Neural cell (in vitro differentiated cells): ENCODE measurements at regions not wholly inside any gene's neighbourhood (a gene's known extent, or its start where the extent isn't known, plus 50 kb on each side); places are given as distances from the start of the nearest gene placed in this dataset.

Experiments
- H2AFZ ChIP-seq: fragments of 200-600, 300-800 bp; sonication (generic), shearing (Covaris generic); 2 replicates; pipeline ENCODE4 v1.6.0; 2014; ENCODE audit warnings: low read depth, mild to moderate bottlenecking, antibody characterized with exemption, low read length, moderate library complexity
- H3F3A ChIP-seq: fragments of 200-600 bp; shearing (Covaris generic); 2 replicates; pipeline ENCODE4 v1.6.1; 2016; ENCODE audit warnings: mild to moderate bottlenecking, moderate library complexity, mixed read lengths, antibody characterized with exemption, low read length; ENCODE audit not compliant: insufficient read depth, poor library complexity, severe bottlenecking
- H3K27ac ChIP-seq: fragments of 200-600, 300-800 bp; sonication (generic), shearing (Covaris generic); 2 replicates; pipeline ENCODE4 v1.5.1; 2014; ENCODE audit warnings: mild to moderate bottlenecking, low read length, moderate library complexity
- H3K27me3 ChIP-seq: fragments of 300-800, 200-600 bp; sonication (generic), shearing (Covaris generic); 2 replicates; pipeline ENCODE4 v1.6.0; 2014; ENCODE audit warnings: mild to moderate bottlenecking, low read depth, low read length, moderate library complexity; ENCODE audit not compliant: insufficient read depth
- H3K36me3 ChIP-seq: fragments of 300-800, 200-600 bp; sonication (generic), shearing (Covaris generic); 2 replicates; pipeline ENCODE4 v1.5.1; 2014; ENCODE audit warnings: mild to moderate bottlenecking, antibody characterized with exemption, low read length, moderate library complexity; ENCODE audit not compliant: insufficient read depth
- H3K4me2 ChIP-seq: fragments of 300-800, 200-600 bp; sonication (generic), shearing (Covaris generic); 2 replicates; pipeline ENCODE4 v1.6.0; 2014; ENCODE audit warnings: mild to moderate bottlenecking, low read length
- H3K4me3 ChIP-seq: fragments of 300-800, 200-600 bp; sonication (generic), shearing (Covaris generic); 2 replicates; pipeline ENCODE4 v1.5.1; 2014; ENCODE audit warnings: mild to moderate bottlenecking, low read length, moderate library complexity
- H3K79me2 ChIP-seq: fragments of 200-600 bp; shearing (Covaris generic); replicated peaks from 2 replicates; pipeline ENCODE4 v1.6.0; 2014; ENCODE audit warnings: mild to moderate bottlenecking, low read length, moderate library complexity; ENCODE audit not compliant: insufficient read depth
- H3K9ac ChIP-seq: fragments of 300-800, 200-600 bp; sonication (generic), shearing (Covaris generic); 2 replicates; pipeline ENCODE4 v1.6.1; 2016; ENCODE audit warnings: mild to moderate bottlenecking, low read length, mixed read lengths
- H3K9me2 ChIP-seq: fragments of 200-600 bp; shearing (Covaris generic); 2 replicates; pipeline ENCODE4 v1.6.1; 2016; ENCODE audit warnings: mild to moderate bottlenecking, low read length, mixed read lengths; ENCODE audit not compliant: insufficient read depth
- H3K9me3 ChIP-seq: fragments of 200-600, 300-800 bp; sonication (generic), shearing (Covaris generic); 2 replicates; pipeline ENCODE4 v1.6.1; 2016; ENCODE audit warnings: mild to moderate bottlenecking, mixed run types, low read length, moderate library complexity, mixed read lengths
- H4K20me1 ChIP-seq: fragments of 200-600 bp; shearing (Covaris generic); 2 replicates; pipeline ENCODE4 v1.6.1; 2016; ENCODE audit warnings: mild to moderate bottlenecking, mixed run types; ENCODE audit not compliant: insufficient read depth
- EP300 ChIP-seq: fragments of 450-650 bp; conservative IDR thresholded peaks from 2 replicates; pipeline ENCODE4 v1.6.1; 2014; ENCODE audit warnings: antibody characterized with exemption, mild to moderate bottlenecking, moderate library complexity; ENCODE audit not compliant: poor library complexity, severe bottlenecking
- EZH2 ChIP-seq: fragments of 200-600, 300-800 bp; shearing (Covaris generic), sonication (generic); IDR thresholded peaks from 2 replicates; pipeline ENCODE4 v1.6.1; 2014; ENCODE audit warnings: antibody characterized with exemption, low read length, borderline replicate concordance, mild to moderate bottlenecking; ENCODE audit not compliant: insufficient read depth, poor library complexity, severe bottlenecking
- MXI1 ChIP-seq: fragments of 450-650 bp; conservative IDR thresholded peaks from 2 replicates; pipeline ENCODE4 v1.6.1; 2014; ENCODE audit warnings: antibody characterized with exemption, mild to moderate bottlenecking; ENCODE audit not compliant: poor library complexity, severe bottlenecking
- POLR2AphosphoS5 ChIP-seq: IDR thresholded peaks from 2 replicates; pipeline ENCODE4 v1.6.1; 2012
- RAD21 ChIP-seq: fragments of 450-650 bp; conservative IDR thresholded peaks from 2 replicates; pipeline ENCODE4 v1.6.1; 2014; ENCODE audit warnings: antibody characterized with exemption, mild to moderate bottlenecking, moderate library complexity
- SMC3 ChIP-seq: fragments of 450-650 bp; conservative IDR thresholded peaks from 2 replicates; pipeline ENCODE4 v1.6.1; 2014; ENCODE audit warnings: antibody characterized with exemption, mild to moderate bottlenecking, moderate library complexity; ENCODE audit not compliant: poor library complexity
- TAF1 ChIP-seq: IDR thresholded peaks from 2 replicates; pipeline ENCODE4 v1.6.1; 2012; ENCODE audit warnings: low read depth
- TF ChIP-seq, protein P1 (sequence below): fragments of 450-650 bp; IDR thresholded peaks from 2 replicates; pipeline ENCODE4 v1.5.1; 2014; ENCODE audit warnings: antibody characterized with exemption, mild to moderate bottlenecking, moderate library complexity; ENCODE audit not compliant: poor library complexity, severe bottlenecking
- TF ChIP-seq, protein P2 (sequence below): IDR thresholded peaks from 2 replicates; pipeline ENCODE4 v1.6.1; 2012; ENCODE audit warnings: borderline replicate concordance

DNA sequence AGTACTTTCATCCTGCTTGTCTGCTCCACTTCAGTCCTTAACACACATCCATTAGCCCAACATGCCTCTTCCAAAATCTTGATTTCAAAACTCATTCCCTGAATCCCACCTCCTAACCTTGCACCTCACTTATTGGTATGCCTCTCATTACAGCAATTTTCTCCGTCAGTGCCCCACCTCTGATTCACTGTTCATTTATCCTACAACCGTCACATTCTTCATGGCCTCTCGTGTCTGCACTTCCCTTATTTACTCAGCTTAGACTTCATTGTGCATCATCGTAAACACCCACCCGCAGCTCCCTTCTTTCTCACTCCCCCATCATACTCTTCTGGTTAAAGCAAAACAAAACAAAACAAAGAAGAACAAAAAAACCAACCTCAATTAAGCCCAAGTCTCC is 160.6 kb upstream of the HMGA2 start:
- no peak overlapping the region for H3K9ac ChIP-seq
- no peak overlapping the region for H2AFZ ChIP-seq
- no peak for TF ChIP-seq EZH2
- no peak for TF ChIP-seq RAD21
- TF ChIP-seq POLR2AphosphoS5, result no peak
- no peak for TF ChIP-seq SMC3
- TF ChIP-seq MXI1, result no peak
- TF ChIP-seq, protein P1, sequence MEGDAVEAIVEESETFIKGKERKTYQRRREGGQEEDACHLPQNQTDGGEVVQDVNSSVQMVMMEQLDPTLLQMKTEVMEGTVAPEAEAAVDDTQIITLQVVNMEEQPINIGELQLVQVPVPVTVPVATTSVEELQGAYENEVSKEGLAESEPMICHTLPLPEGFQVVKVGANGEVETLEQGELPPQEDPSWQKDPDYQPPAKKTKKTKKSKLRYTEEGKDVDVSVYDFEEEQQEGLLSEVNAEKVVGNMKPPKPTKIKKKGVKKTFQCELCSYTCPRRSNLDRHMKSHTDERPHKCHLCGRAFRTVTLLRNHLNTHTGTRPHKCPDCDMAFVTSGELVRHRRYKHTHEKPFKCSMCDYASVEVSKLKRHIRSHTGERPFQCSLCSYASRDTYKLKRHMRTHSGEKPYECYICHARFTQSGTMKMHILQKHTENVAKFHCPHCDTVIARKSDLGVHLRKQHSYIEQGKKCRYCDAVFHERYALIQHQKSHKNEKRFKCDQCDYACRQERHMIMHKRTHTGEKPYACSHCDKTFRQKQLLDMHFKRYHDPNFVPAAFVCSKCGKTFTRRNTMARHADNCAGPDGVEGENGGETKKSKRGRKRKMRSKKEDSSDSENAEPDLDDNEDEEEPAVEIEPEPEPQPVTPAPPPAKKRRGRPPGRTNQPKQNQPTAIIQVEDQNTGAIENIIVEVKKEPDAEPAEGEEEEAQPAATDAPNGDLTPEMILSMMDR, result no peak
- no peak for TF ChIP-seq EP300
- no peak for TF ChIP-seq TAF1
- H3K79me2 ChIP-seq, result no peaks in the 10 kb centered on the region
- no peaks in the 10 kb centered on the region for H4K20me1 ChIP-seq
- H3K27me3 ChIP-seq, result no peaks in the 10 kb centered on the region
- H3K9me3 ChIP-seq, result no peaks in the 10 kb centered on the region
- no peak overlapping the region for H3K4me3 ChIP-seq
- no peaks in the 10 kb centered on the region for H3K9me2 ChIP-seq
- H3F3A ChIP-seq, result no peaks in the 10 kb centered on the region
- no peaks in the 10 kb centered on the region for H3K36me3 ChIP-seq
- no peak overlapping the region for H3K4me2 ChIP-seq
- no peak overlapping the region for H3K27ac ChIP-seq

DNA sequence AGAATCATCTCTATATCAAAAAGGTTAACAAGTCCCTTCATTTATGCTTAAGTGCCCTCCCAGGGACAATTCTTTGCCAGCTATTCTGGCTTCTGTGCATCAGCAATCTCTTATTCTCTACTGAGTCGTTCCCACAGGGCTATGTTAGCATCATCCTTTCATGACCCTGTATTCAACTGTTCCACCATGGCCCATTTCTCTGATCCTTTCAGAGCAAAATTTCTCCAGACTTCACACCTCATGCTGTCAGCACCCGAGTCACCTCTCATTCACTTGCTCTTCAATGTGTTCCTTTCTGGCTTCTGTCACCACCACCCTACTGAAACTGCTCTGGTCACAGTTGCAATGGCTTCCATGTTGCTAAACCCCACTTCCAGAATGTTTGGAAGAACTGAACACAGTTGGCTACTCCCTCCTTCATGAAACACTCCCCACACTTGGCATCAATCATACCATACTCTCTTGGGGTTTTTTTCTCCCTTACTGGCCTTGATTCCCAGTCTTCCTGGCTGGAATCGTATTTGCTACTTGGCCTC is 159.5 kb upstream of the HMGA2 start:
- Histone ChIP-seq H3K36me3 (no peaks in the 10 kb centered on the region), H3K9ac (no peak overlapping the region)

More for the DNA sequence above, 159.5 kb upstream of the HMGA2 start:
- no peaks in the 10 kb centered on the region for H3K27me3 ChIP-seq
- H3K9me3 ChIP-seq, result no peaks in the 10 kb centered on the region
- no peak for TF ChIP-seq EZH2
- TF ChIP-seq, protein P1, result no peak
- TF ChIP-seq RAD21, result no peak
- no peak for TF ChIP-seq EP300
- TF ChIP-seq TAF1, result no peak
- TF ChIP-seq SMC3, result no peak
- no peak for TF ChIP-seq MXI1
- no peak for TF ChIP-seq POLR2AphosphoS5
- TF ChIP-seq, protein P2, sequence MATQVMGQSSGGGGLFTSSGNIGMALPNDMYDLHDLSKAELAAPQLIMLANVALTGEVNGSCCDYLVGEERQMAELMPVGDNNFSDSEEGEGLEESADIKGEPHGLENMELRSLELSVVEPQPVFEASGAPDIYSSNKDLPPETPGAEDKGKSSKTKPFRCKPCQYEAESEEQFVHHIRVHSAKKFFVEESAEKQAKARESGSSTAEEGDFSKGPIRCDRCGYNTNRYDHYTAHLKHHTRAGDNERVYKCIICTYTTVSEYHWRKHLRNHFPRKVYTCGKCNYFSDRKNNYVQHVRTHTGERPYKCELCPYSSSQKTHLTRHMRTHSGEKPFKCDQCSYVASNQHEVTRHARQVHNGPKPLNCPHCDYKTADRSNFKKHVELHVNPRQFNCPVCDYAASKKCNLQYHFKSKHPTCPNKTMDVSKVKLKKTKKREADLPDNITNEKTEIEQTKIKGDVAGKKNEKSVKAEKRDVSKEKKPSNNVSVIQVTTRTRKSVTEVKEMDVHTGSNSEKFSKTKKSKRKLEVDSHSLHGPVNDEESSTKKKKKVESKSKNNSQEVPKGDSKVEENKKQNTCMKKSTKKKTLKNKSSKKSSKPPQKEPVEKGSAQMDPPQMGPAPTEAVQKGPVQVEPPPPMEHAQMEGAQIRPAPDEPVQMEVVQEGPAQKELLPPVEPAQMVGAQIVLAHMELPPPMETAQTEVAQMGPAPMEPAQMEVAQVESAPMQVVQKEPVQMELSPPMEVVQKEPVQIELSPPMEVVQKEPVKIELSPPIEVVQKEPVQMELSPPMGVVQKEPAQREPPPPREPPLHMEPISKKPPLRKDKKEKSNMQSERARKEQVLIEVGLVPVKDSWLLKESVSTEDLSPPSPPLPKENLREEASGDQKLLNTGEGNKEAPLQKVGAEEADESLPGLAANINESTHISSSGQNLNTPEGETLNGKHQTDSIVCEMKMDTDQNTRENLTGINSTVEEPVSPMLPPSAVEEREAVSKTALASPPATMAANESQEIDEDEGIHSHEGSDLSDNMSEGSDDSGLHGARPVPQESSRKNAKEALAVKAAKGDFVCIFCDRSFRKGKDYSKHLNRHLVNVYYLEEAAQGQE, result no peak
- H3K4me2 ChIP-seq, result no peak overlapping the region
- H3F3A ChIP-seq, result no peaks in the 10 kb centered on the region
- no peak overlapping the region for H3K4me3 ChIP-seq
- no peak overlapping the region for H2AFZ ChIP-seq
- H3K27ac ChIP-seq, result no peak overlapping the region
- H4K20me1 ChIP-seq, result no peaks in the 10 kb centered on the region
- H3K9me2 ChIP-seq, result no peaks in the 10 kb centered on the region
- no peaks in the 10 kb centered on the region for H3K79me2 ChIP-seq
